Keratinocyte (primary cell): ENCODE measurements at regions not wholly inside any gene's neighbourhood (a gene's known extent, or its start where the extent isn't known, plus 50 kb on each side); places are given as distances from the start of the nearest gene placed in this dataset.

Source experiments
- DNase-seq: peaks from one replicate; pipeline ENCODE4 v3.0.0-alpha.2; 2011; ENCODE audit warnings: low read depth, missing footprints, low spot score
- FAIRE-seq: peaks from 2 replicates; lab custom pipeline; 2011; peaks lifted over from hg19 to GRCh38; lab: Jason Lieb, UNC
- H2AFZ ChIP-seq: 2 replicates; pipeline ENCODE4 v1.6.0; 2012; ENCODE audit warnings: low read length, control low read depth, inconsistent platforms; ENCODE audit not compliant: control insufficient read depth
- H3K27ac ChIP-seq: 2 replicates; pipeline ENCODE4 v1.5.1; 2011; ENCODE audit warnings: low read length; ENCODE audit not compliant: control insufficient read depth, insufficient read depth
- H3K27me3 ChIP-seq: 3 replicates; pipeline ENCODE4 v1.6.0; 2011; ENCODE audit warnings: low read length; ENCODE audit not compliant: control insufficient read depth, insufficient read depth; ENCODE audit errors: extremely low read depth
- H3K36me3 ChIP-seq, 2 experiments: 2 replicates in 1 of 2; 3 replicates in 1 of 2; pipeline ENCODE4 v1.5.1; 2011; ENCODE audit warnings: low read length in 2 of 2, mild to moderate bottlenecking in 1 of 2; ENCODE audit not compliant: control insufficient read depth in 2 of 2, insufficient read depth in 2 of 2; ENCODE audit errors: extremely low read depth in 1 of 2
- H3K4me1 ChIP-seq: 3 replicates; pipeline ENCODE4 v1.5.1; 2011; ENCODE audit warnings: low read length; ENCODE audit not compliant: control insufficient read depth, insufficient read depth; ENCODE audit errors: extremely low read depth
- H3K4me2 ChIP-seq: 3 replicates; pipeline ENCODE4 v1.6.0; 2011; ENCODE audit warnings: low read depth, low read length; ENCODE audit not compliant: control insufficient read depth, insufficient read depth; ENCODE audit errors: extremely low read depth
- H3K4me3 ChIP-seq, 3 experiments: fragments of 200-600 bp in 1 of 3; sonication (generic) in 1 of 3; 2 replicates in 2 of 3; 3 replicates in 1 of 3; pipeline ENCODE4 v1.5.1; 2011 to 2016; ENCODE audit warnings: low read length in 3 of 3, mild to moderate bottlenecking in 3 of 3, control low read depth in 2 of 3, inconsistent platforms in 1 of 3, low read depth in 1 of 3, mixed read lengths in 1 of 3, mixed run types in 1 of 3, moderate library complexity in 1 of 3; ENCODE audit not compliant: control insufficient read depth in 2 of 3, insufficient read depth in 2 of 3; ENCODE audit errors: extremely low read depth in 1 of 3
- H3K79me2 ChIP-seq: 2 replicates; pipeline ENCODE4 v1.6.0; 2012; ENCODE audit warnings: low read length; ENCODE audit not compliant: control insufficient read depth, insufficient read depth
- H3K9ac ChIP-seq: 3 replicates; pipeline ENCODE4 v1.6.0; 2011; ENCODE audit warnings: low read length; ENCODE audit not compliant: control insufficient read depth, insufficient read depth; ENCODE audit errors: extremely low read depth
- H3K9me1 ChIP-seq: 3 replicates; pipeline ENCODE4 v1.6.0; 2011; ENCODE audit warnings: low read length; ENCODE audit not compliant: control insufficient read depth, insufficient read depth; ENCODE audit errors: extremely low read depth
- H3K9me3 ChIP-seq: 2 replicates; pipeline ENCODE4 v1.5.1; 2012; ENCODE audit warnings: low read depth, low read length; ENCODE audit not compliant: control insufficient read depth
- H4K20me1 ChIP-seq: 3 replicates; pipeline ENCODE4 v1.6.0; 2011; ENCODE audit warnings: low read length; ENCODE audit not compliant: control insufficient read depth, insufficient read depth; ENCODE audit errors: extremely low read depth
- CTCF ChIP-seq, 3 experiments: IDR thresholded peaks in 1 of 3; conservative IDR thresholded peaks in 1 of 3; optimal IDR thresholded peaks in 1 of 3; 2 replicates in 2 of 3; 3 replicates in 1 of 3; pipeline versions ENCODE3 to v1.5.1; 2011; ENCODE audit warnings: low read length in 3 of 3, mild to moderate bottlenecking in 3 of 3, moderate library complexity in 2 of 3, control low read depth in 1 of 3, inconsistent platforms in 1 of 3; ENCODE audit not compliant: insufficient read depth in 2 of 3; ENCODE audit errors: extremely low read depth in 1 of 3
- EZH2 ChIP-seq: IDR thresholded peaks from one replicate; pipeline ENCODE4 v1.6.1; 2012; ENCODE audit warnings: inconsistent platforms, mild to moderate bottlenecking, low read length, moderate library complexity
- dilution Hi-C: fragments of 300-500 bp; cut with MboI; formaldehyde crosslinking; loops from one replicate; pipeline ENCODE4 v1.7.0; 2020; ENCODE audit warnings: low sequenced_read_pairs; ENCODE audit not compliant: extremely low pct_ligation_motif_present

GRCh38 chr6:104572901-104573300 is 286.8 kb downstream of the HACE1 start:
- dilution Hi-C loops, result no loop called here
- Histone ChIP-seq H3K79me2 (no peaks in the 10 kb centered on the region), H3K4me1 (no peaks in the 10 kb centered on the region), H3K9ac (no peak overlapping the region), H3K9me3 (no peaks in the 10 kb centered on the region), H4K20me1 (no peaks in the 10 kb centered on the region), H3K4me2 (no peak overlapping the region), H3K27me3 (no peaks in the 10 kb centered on the region), H3K4me3 (no peak overlapping the region), H3K36me3 (no peaks in the 10 kb centered on the region), H3K9me1 (no peaks in the 10 kb centered on the region), H2AFZ (no peak overlapping the region), H3K27ac (no peak overlapping the region)
- TF ChIP-seq CTCF (optimal IDR thresholded peaks at IDR 0.05 in 1 of 3, IDR thresholded peaks at IDR 0.05 in 1 of 3, conservative IDR thresholded peaks at IDR 0.05 in 1 of 3; ENCODE audit: extremely low read depth in 1 of 3, insufficient read depth in 2 of 3, low read length in 3 of 3), result no peak
- TF ChIP-seq EZH2, result no peak
- FAIRE-seq, result no peak
- DNase-seq, result no peak

- no peak for DNase-seq
- no peak for FAIRE-seq
Observed at GRCh38 chr6:104566411-104566810, 293.3 kb downstream of the HACE1 start.

More at GRCh38 chr6:104566411-104566810, 293.3 kb downstream of the HACE1 start:
- no peaks in the 10 kb centered on the region for H4K20me1 ChIP-seq
- no peak overlapping the region for H3K27ac ChIP-seq
- H3K4me2 ChIP-seq, result no peak overlapping the region
- dilution Hi-C loops, result no loop called here
- H3K4me3 ChIP-seq, result no peak overlapping the region
- H3K36me3 ChIP-seq, result no peaks in the 10 kb centered on the region
- no peaks in the 10 kb centered on the region for H3K27me3 ChIP-seq
- H3K9me3 ChIP-seq, result no peaks in the 10 kb centered on the region
- no peaks in the 10 kb centered on the region for H3K4me1 ChIP-seq
- no peak overlapping the region for H2AFZ ChIP-seq
- no peaks in the 10 kb centered on the region for H3K79me2 ChIP-seq
- TF ChIP-seq EZH2 (no peak), CTCF (optimal IDR thresholded peaks at IDR 0.05 in 1 of 3, IDR thresholded peaks at IDR 0.05 in 1 of 3, conservative IDR thresholded peaks at IDR 0.05 in 1 of 3; ENCODE audit: extremely low read depth in 1 of 3, insufficient read depth in 2 of 3, low read length in 3 of 3) (no peak)
- no peak overlapping the region for H3K9ac ChIP-seq
- no peaks in the 10 kb centered on the region for H3K9me1 ChIP-seq
